Epithelial cell of esophagus (primary cell): ENCODE measurements at regions not wholly inside any gene's neighbourhood (a gene's known extent, or its start where the extent isn't known, plus 50 kb on each side); places are given as distances from the start of the nearest gene placed in this dataset.
"Not testable (repeated sequence)": the region's sequence is repeated elsewhere in the genome, so short reads cannot be mapped to it uniquely, and the experiment has no call there.

ENCODE experiments used
- DNase-seq: peaks from one replicate; pipeline ENCODE4 v3.0.0; 2010; ENCODE audit warnings: low read depth
- H3K4me3 ChIP-seq: 2 replicates; pipeline ENCODE4 v1.5.1; 2011; ENCODE audit warnings: mild to moderate bottlenecking, low read length, control low read depth
- CTCF ChIP-seq: IDR thresholded peaks from 2 replicates; pipeline ENCODE4 v1.5.1; 2011; ENCODE audit warnings: low read depth, mild to moderate bottlenecking, low read length, control low read depth, inconsistent platforms; ENCODE audit not compliant: insufficient read depth; ENCODE audit errors: missing control alignments

DNA sequence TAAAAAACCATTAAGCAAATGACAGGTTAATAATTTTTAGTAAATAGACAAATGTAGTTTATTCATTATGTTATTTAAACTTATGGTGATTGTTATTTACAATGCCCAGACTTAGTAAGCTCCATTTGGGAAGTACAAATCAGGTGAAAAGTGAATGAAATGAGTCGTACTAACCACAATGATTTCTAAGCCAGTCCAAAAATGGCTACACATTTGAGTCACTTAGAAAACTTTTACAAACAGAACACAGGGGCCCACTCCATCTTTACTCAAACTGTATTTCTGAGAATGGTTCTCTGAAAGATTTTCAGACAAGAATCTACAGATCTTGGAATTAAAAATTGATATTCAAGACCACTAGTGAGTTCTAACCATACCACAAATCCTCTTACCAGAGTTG lies 653.3 kb upstream of the MIS18BP1 start:
- H3K4me3 ChIP-seq = no peak overlapping the region
- TF ChIP-seq CTCF = no peak
- no peak for DNase-seq

DNA sequence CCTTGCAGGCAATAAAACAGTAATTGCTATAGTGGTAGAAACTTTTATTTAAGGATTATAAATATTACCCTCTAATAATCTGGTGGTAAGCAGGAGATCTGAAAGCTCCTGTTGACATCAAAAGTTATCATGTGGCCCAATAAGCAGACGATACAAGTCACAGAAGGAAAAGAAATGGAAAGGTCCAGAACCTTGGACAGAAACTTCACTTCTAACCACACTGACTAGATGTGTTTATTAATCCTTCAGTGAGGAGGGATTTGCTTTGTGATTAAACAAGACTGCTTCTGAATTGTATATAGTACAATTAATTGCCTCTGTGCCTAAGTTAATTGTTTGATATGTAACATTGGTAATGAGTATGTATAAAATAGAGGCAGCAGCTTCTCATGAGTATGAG lies 652.7 kb upstream of the MIS18BP1 start:
- H3K4me3 ChIP-seq = no peak overlapping the region
- no peak for TF ChIP-seq CTCF

GRCh38 chr14:45904314-45904713 lies 651.3 kb upstream of the MIS18BP1 start:
- no peak for DNase-seq
- no peak for TF ChIP-seq CTCF
- H3K4me3 ChIP-seq = no peak overlapping the region

More for the DNA sequence above, 652.7 kb upstream of the MIS18BP1 start:
- no peak for DNase-seq

- no peak for TF ChIP-seq CTCF
- peak; percentile 11 for DNase-seq
Observed at GRCh38 chr14:45902241-45902640, 649.2 kb upstream of the MIS18BP1 start.

DNA sequence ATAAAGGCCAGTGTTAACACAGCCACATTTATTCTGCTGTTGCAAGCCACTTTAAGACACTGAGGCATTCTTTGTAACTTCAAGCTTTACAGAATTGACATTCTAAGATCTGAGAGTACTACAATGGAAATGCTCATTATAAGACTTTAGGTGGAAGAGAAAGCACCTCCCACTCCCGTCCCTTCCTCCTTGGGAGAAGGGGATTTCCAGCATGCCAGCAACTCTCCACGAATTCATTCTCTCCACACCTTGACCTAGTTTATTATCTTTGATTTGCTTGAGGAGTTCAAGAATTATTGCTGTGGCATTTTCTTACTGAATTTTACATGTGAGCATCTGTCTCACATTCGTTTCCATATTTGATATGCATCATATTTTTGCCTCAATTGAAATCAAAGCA lies 644.4 kb upstream of the MIS18BP1 start:
- TF ChIP-seq CTCF = no peak
- H3K4me3 ChIP-seq = no peak overlapping the region
- DNase-seq = no peak

More at GRCh38 chr14:45902241-45902640, 649.2 kb upstream of the MIS18BP1 start:
- no peak overlapping the region for H3K4me3 ChIP-seq

DNA sequence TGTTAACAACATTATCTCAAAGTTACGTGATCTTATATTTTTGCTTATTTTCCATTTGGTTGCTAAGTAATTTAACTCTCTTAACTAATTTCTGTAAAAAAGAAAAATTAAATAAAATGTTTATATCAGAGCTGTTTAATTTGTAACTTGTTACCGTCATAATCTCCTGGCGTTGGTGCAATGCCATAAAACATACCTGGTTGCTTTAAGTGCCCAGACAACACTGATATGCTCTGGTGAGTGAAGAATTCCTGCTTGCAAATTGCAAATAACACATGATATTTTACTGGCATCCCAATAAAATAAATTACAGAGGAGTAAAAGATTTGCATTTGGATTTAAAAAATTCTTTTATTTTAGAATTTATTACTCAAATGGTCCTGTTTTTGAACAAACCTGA lies 640.1 kb upstream of the MIS18BP1 start:
- H3K4me3 ChIP-seq = no peak overlapping the region
- TF ChIP-seq CTCF = no peak
- no peak for DNase-seq

GRCh38 chr14:45891417-45892080 lies 638.5 kb upstream of the MIS18BP1 start:
- DNase-seq = peak; percentile 75
- TF ChIP-seq CTCF = no peak
- peak overlapping the region; percentile 21 for H3K4me3 ChIP-seq

DNA sequence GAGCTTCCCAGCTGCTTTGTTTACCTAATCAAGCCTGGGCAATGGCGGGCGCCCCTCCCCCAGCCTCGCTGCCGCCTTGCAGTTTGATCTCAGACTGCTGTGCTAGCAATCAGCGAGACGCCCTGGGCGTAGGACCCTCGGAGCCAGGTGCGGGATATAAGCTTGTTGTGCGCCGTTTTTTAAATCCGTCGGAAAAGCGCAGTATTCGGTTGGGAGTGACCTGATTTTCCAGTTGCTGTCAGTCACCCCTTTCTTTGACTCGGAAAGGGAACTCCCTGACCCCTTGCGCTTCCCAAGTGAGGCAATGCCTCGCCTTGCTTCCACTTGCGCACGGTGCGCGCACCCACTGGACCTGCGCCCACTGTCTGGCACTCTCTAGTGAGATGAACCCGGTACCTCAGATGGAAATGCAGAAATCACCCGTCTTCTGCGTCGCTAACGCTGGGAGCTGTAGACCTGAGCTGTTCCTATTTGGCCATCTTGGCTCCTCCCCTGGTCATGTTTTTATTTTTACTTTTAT lies 635.8 kb upstream of the MIS18BP1 start:
- not testable (repeated sequence) for H3K4me3 ChIP-seq, DNase-seq
